Activated CD8-positive, alpha-beta memory T cell treated with anti-CD3 and anti-CD28 coated beads, Interleukin-2, amount 50 U/mL, for 1 hour (primary cell): ENCODE measurements at regions not wholly inside any gene's neighbourhood (a gene's known extent, or its start where the extent isn't known, plus 50 kb on each side); places are given as distances from the start of the nearest gene placed in this dataset.
A peak's percentile ranks its signal among the peaks of the same experiment; 100 is the strongest.

ENCODE experiments used
- DNase-seq: peaks from one replicate; pipeline ENCODE4 v3.0.0-alpha.2; 2020; ENCODE audit errors: extremely low read depth

GRCh38 chr6:16974704-16975359 is 127.0 kb upstream of the STMND1 start:
- no peak for DNase-seq

- no peak for DNase-seq
Observed at GRCh38 chr6:16974387-16974673, 127.5 kb upstream of the STMND1 start.

DNA sequence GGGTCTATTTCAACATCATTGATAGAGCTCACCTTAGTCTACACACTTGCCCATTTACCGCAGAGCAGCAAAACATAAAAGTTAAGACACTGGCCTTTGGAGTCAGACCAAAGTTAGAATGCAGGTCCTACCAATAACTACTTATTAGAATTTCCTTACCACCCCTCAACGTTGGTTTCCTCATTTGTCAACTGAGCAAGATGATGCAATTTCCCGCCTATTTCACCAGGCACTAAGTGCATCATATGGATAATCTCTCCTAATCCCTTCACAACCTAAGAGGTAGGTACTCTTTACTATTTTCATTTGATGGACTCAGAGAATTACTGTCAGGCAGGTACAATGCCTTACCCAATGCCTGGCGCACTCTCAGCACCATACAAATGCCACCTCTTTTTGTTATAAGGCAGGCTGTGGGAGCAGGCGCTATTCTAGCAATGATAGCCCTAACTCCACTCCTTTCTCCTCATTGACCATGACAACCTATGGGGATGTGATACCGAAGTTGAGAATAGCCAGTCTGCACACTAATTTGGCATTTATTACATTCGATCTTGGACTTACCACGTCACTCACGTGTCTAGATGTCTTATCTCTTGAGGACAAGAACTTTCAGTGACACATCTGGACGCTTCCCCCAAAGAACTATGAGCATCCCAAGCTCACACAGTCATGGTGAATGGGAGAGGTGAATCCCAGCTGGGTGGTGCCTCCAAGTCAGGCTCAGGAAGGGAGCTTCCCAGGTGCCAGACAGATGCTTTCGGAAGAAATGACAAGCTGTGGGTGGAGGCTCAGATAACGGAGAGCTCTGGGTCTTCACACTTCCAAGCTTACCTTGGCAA is 128.1 kb upstream of the STMND1 start:
- no peak for DNase-seq

GRCh38 chr6:16973051-16973450 is 128.8 kb upstream of the STMND1 start:
- DNase-seq: no peak

- DNase-seq: no peak
Observed at GRCh38 chr6:16972535-16972934, 129.3 kb upstream of the STMND1 start.

GRCh38 chr6:16969699-16970655 is 131.9 kb upstream of the STMND1 start:
- no peak for DNase-seq

DNA sequence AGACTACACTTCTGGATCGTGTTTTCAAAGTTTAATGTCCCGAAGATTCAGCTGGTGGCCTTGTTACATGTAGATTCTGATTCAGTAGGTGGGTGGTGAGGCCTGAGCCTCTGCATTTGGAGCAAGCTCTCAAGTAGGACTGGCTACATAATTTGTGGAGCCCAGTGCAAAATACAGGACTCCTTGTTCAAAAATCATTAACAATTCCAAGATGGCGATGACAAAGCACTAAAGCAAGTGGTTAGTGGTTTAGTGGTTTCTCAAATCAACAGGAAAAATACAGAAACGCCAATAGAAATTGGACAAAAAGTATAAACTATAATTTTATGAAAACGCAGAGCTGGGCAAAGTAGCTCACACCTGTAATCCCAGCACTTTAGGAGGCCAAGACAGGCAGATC is 133.7 kb upstream of the STMND1 start:
- DNase-seq: no peak

- no peak for DNase-seq
Observed at GRCh38 chr6:16967470-16967817, 134.4 kb upstream of the STMND1 start.

- DNase-seq: no peak
Observed at GRCh38 chr6:16966791-16967469, 134.9 kb upstream of the STMND1 start.

DNA sequence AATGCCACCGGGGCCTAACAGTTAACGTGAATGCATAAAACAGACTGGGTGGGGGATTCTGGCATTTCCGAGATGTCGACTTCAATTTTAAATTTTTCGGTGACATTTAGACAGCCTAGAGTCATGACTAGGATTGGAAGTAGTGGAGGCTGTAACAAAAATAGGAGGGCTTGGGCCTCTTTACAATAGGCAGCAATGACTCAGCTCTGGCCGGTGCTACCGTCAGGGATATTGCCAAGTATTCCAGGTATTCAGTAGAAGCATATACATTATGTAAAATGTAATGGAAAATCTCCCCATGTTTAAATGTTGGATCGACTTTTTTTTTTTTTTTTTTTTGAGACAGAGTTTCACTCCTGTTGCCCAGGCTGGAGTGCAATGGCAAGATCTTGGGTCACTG is 136.2 kb upstream of the STMND1 start:
- DNase-seq: no peak

DNA sequence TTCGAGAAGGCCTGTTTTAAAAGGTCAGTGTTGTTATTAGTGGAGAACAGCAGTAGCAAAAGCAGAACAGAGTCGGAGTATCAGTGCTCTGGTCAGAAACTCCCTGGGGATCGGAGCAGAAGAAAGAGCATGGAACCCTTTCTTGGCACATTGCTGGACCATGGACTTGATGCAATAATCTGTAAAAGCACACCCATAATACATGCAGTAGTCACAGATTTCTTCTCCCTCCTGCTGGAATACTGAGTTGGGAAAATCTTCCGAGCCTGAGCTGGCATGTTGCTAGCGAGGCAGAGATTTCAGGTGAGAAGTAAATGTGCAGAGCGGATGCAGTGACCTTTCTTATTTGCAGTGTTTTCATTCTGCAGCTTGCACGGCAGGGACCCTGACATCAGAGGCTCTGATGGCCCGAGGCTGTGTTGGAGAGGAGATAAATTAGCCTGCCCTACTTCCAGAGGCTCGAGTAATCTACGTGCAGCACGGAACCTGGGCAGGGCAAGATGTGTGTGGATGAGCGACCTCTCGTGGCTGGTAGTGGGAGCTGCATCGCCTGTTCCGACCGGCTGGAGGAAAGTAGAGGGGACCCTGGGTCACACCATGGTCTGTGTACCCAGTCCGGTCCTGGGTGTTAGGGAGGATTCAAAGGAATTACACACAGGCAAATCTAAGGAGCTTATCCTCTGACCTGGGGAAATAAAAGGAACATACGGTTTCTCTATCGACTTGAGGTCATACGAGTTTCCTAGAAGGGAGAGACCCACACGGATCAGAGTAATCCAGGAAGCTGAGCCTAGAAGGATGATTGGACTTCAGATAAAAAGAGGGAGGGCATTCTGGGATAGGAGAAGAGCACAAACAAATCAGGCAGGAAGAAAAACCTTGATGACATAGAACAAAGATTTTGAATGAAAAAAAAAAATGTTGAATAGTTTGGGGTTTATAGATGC is 137.0 kb upstream of the STMND1 start:
- peak; percentile 12 for DNase-seq

GRCh38 chr6:16961577-16961976 is 140.3 kb upstream of the STMND1 start:
- DNase-seq: no peak

GRCh38 chr6:16959789-16960188 is 142.1 kb upstream of the STMND1 start:
- no peak for DNase-seq

GRCh38 chr6:16956361-16956760 is 145.5 kb upstream of the STMND1 start:
- no peak for DNase-seq

DNA sequence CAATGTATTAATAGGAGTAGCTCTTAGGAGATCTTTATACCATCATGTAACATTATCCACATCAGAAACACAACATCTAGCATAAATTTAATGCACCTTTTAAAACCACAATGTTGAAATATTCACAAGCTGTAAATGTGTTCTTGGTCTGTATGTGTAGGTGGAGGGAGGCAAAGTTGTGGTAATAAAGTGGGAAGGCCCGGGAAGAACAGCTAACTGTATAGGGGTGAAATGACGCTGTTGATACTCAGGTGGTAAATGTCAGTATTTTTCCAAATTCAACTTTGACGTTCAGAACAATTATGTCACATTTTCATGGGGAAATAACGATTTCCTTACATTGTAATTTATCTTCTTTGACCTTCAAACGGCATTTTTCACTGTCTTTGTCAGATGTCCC is 146.0 kb upstream of the STMND1 start:
- no peak for DNase-seq

DNA sequence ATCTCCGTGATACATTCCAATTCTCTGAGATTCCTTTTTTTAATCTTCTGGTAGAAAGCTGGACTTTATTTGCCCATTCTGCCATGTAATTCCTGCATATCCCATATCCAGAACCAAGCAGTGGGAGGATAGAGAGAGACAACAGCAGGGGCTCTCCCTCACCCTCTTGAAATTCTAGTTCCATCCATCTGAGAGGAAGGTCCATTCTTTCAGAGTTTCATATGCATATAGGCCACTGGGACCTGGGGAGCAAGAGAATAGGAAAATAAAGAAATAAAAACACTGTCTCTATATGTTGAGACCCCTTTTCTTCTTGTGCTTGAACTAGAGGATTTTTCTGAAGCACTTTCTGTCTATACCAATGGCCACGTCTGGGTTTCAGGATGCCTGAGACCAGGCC is 147.9 kb upstream of the STMND1 start:
- DNase-seq: no peak

- no peak for DNase-seq
Observed at GRCh38 chr6:16953446-16953845, 148.4 kb upstream of the STMND1 start.

- DNase-seq: no peak
Observed at GRCh38 chr6:16950825-16951495, 150.9 kb upstream of the STMND1 start.

DNA sequence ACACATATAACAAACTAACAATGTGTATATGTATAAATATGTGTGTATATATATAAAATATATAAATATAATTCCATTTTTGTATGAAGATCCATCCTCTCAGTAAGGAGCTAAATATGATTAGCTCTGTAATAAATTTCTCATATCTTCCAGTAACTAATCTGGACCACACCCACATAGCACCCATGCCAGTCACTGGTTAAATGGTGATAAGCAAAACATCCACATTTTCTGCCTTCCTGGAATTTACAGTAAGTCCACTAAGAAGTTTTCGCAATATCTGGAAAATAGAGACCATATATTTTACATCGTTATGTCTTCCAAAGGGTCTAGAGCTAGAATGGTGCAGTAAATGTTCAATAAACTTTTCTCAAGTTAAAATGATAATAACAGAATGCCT is 151.5 kb upstream of the STMND1 start:
- no peak for DNase-seq

- no peak for DNase-seq
Observed at GRCh38 chr6:16949716-16950115, 152.1 kb upstream of the STMND1 start.
